HG02884 (cell line): ENCODE measurements at regions not wholly inside any gene's neighbourhood (a gene's known extent, or its start where the extent isn't known, plus 50 kb on each side); places are given as distances from the start of the nearest gene placed in this dataset.
"Not testable (repeated sequence)": the region's sequence is repeated elsewhere in the genome, so short reads cannot be mapped to it uniquely, and the experiment has no call there.

Experiments used
- ATAC-seq: cut with Tn5 transposase; IDR thresholded peaks from one replicate; pipeline ENCODE4 v1.9.1; 2021; ENCODE audit warnings: mild to moderate bottlenecking, moderate library complexity; ENCODE audit not compliant: unreplicated experiment

DNA sequence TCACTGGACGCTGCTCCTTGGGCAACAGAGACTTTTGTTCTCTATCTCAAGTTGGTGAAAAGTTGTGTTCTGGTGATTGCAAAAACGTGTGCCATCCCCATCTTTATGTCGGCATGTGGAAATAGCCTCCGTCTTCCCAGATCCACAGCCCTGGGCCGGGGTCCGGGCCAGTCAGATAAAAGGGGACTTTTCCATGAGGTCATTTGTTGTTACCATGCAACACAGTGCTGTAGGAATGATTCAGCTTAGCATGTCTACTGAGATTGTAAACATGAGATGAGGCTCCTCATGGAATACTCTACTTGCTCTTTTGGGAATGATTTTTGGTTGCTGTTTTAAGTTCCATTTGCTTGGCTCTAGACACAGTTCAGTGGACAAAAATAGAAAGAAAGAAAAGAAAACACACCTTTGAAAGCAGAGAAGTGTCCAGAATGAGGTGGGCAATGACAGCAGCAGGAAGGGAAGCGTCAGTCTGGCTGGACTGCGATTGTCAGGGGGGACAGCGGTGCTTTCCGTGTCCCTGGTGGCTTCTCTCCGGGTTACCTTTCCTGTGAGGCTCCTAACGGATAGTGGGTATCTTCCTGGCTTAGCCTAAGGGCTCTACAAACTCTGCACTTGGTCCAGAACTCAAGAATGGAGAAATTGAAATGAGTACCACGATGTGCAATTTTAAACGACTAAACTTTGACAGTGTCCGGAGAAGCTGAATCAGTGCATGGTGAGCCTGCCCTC lies 91.6 kb downstream of the TEX29 start:
- no peak for ATAC-seq

DNA sequence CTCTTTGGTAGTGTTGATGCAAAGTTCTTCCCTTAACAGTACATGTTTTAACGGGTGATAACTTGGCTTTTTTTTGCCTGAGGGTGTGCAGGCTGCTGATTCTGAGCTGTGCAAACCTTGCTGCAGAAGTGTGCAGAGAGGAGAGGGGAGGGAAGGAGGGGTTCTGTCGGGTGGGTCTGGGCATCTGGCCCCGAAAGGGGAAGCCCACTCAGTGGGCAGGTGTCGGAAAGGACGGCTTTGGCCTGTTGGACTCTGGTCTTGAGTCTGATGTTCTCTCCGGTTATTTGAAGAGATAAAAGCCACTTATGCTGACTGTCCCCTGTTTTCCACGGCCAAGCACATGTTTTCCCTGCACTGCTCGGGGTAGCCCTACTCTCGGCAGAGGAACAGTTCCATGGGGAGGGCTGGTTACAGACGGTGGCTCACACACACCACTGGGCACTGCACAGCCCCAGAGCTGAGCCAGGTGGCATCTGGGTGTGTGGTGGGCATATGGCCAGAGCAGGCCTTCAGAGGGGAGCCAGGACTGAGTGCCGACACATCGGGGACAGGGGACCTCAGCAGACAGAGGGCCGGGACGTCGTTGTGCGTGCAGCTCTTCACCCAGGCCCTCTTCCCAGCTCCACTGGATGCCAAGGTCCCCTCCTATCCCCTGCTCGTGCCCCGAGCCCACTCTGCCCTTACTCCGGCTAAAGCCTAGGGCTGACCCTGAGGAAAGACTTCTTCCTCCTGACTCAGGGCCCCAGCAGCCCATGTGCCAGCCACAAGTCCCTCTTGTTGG lies 93.2 kb downstream of the TEX29 start:
- ATAC-seq = no peak

DNA sequence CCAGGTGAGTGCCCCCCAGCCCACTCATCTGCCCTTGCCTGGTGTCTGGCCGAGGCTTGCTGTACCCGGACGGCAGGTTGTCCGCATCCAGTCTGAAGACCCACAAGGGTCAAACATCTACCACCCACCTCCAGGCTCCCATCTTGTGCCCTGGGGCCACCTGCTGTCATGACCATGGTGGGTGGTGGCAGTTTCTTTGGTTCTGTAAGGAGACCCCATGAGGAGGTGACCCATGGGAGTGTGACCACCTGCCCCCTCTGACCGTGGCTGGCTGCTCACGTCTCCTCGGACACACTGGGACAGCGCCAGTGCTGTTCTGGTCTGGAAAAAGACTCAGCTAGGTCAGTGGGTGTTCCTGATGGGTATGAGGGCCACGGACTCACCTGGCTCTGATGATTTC lies 93.9 kb downstream of the TEX29 start:
- no peak for ATAC-seq

DNA sequence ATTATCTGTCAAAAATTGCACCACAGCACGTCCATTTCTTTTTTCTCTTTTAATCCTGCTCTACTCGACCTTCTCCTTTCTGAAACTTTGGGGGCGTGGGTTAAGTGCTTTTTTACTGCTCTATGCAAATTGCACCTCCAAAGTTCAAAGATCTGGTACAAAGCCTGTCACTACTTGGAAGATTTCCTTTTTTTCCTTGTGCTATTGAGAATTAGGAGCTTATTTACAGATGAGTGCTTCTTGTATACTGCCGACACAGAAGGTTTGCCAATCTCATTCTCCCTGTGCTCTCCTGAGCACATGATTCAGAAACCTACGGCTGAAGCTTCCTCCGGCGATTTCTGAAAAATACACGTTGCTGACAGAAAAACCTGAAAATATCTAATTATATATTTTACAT lies 94.8 kb downstream of the TEX29 start:
- ATAC-seq = no peak

DNA sequence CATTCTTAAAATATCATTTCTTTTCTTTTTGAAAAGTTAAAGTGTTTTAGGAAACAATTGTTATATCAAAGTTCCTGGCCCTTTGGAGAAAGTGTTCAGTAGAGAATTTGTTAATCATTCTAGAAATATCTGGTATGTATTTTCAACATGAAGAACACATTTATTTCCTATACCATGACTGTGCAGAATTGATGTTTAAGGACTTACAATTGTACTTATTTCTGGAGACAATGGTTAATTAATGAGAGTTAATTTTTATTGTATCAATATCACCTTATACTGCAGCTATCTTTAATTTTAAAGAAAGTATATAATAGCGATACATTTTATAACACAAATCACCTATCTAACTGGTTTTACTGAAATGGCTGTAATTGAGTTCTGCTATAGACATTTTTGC lies 95.3 kb downstream of the TEX29 start:
- no peak for ATAC-seq

DNA sequence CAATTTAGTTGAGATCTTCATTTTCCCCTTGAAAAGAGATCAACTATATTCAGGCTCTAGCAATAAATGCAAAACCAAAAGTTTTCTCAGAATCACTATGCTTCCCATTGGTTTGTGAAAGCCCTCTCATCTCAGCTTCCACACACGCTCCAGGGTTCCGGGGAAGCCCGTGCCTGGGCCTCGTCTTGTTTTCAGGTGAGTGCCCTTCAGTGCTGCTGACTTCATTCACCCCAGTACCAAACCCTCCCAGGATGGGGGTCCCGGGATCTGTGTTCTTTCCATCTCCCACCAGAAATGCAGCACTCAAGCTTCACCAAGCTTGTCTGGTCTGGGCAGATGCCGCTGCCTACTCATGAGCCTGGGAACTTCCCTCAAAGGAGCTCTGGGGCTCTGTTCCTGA lies 97.7 kb downstream of the TEX29 start:
- no peak for ATAC-seq

DNA sequence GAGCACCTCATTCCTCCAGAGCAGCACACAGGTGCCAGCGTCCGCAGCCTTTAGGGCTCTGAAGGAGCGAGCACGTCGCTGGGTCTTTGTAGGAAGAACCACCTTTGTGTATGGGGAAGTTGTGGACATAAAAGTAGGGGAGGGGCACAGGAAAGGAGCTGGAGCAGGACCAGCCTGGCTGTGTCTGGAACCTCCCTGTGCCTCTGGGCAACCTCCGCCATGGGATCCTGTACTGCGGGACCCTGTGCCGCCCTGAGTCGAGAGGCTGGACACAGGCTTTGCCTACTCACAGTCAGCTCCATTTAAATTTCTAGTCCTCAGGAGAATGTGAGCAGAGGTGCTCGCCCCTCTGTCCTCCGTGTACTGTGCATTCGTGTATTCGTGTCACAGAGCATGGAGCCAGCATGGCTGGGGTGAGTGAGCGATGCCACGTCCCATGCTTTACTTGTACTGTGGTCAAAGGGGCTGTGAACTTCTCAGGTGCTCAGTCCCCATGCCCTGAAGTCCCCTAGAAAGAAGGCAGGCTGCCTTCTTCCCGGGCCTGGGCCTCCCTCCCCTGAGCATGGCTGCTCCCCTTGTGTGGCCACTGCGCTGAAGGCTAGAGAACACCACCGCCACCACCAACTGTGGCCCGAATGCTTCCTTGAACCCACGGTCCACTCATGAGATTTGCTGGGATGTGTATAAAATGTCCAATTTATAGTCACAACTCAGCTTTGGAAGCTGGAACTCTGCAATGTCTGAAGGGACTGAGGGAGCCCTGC lies 99.9 kb downstream of the TEX29 start:
- no peak for ATAC-seq

DNA sequence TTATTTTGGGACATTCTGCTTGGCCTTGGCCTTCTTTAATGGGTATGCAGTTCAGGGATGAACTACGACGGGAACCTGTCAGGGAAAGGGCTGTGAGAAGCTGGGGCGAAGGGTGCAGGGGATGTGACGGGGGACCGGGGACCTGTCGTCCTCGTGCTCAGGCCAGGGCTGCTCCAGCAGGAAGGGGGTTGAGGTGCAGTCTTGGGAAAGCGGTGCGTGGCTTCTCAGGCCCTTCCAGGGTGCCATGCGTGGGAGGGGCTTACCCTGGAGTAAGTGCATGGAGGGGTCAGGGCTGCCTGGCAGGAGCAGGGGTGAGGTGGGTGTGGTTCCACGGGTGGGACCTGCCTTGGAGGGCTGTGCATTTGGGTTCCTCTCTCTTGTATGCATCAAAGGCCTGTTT lies 100.8 kb downstream of the TEX29 start:
- no peak for ATAC-seq

DNA sequence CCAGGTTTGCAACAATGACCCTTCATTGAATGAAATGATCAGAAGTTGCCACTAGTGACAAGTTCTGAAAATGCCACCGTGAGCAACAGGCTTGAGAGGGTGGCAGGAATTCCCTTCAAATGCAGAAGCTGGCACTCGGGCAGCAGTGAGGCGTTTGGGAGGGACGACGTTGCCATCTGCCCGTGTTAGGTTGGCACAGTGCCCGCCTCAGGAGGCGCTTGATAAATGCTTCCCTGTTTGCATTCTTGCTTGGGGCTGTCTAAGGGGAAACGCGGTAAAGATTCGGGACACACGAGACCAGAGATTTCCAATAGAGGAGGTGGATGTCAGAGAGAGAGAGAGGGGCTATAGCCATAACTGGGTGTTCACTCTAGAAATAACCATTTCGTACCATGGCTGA lies 101.9 kb downstream of the TEX29 start:
- ATAC-seq = no peak

DNA sequence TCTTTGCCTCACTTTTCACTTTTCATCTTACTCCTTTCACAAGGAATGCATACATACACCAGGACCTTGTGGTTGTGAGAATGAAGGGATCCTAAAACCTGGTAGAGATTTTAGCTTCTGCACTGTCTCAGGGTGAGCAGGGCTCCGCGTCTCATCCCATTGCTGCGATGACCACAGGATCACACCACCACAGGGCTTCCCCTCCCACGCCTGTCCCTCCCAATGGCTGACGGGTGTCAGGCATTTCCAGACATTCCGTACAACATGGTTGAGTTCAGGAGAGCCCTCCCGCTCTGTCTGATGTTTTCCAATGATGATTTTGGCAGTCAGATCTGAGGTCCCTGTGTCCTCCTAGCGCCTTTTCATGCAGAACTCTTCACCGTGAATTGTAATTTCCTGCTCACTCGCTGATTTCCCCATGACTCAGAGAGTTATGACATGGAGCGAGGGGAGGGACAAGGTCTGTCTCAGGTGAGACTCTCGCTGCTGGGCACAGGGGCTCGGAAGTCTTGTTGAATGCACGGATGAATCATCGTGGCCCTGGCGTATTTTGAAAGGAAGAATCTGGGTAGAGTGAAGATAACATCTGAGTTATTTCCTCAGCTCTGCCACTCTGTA lies 102.8 kb downstream of the TEX29 start:
- no peak for ATAC-seq

DNA sequence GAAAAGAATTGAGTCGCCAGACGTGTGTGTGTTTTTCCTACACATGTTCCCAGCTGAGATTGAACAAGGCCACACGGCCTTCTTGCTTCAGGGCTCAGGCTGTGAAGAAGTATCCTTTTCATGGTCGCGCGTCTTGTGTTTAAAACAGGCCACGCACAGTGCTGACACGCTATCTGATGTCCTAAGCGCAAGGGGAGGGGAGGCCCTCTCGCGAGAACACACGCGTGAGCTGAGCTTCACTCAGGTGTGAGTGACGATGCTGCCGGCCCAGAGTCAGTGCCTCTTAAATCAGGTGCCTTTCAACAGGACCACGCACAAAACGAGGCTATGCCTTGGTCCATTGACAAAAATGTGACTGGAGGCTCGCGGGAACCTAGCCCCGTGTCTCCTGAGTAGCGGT lies 103.7 kb downstream of the TEX29 start:
- no peak for ATAC-seq

DNA sequence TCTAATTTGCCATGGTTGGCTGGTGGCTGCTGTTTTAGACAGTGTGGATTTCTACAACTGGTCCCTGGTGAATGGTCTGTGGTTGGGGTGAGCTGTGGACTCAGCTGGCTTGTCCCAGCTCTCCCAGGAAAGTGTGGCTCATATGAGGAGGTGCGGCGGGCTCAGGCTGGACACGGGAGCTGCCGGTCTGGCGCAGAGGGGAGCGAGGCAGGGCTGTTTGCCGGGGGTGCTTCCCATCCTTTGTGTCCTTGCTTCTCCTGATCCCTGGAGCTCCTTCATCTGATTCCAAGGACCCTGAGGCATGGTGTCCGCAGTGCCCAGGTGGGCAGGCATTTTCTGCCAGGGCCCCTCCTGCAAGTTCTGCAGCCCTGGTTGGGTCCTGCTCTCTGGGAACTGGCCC lies 104.9 kb downstream of the TEX29 start:
- no peak for ATAC-seq

DNA sequence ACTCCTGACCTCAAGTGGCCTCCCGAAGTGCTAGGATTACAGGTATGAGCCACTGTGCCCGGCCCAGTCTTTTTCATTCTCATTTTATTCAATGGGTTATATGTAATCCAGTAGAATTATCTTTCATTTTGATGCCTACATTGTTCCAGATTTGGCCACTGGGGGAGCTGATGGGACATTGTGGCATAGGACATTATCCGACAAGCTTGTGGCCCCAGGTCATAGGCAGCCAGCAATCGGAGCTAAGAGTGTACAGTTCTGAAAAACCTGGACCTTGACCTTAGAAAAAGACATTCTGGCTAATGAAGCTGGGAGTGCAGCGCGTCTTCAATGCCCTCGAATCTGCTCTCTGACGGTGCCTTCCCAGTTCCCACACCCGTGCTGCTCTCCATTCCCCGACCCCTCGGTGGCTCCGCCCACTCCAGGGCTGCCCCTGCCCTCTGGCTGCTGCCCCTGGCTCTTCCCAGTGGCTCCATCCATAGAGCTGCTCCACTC lies 108.7 kb downstream of the TEX29 start:
- ATAC-seq = peak; percentile 81

DNA sequence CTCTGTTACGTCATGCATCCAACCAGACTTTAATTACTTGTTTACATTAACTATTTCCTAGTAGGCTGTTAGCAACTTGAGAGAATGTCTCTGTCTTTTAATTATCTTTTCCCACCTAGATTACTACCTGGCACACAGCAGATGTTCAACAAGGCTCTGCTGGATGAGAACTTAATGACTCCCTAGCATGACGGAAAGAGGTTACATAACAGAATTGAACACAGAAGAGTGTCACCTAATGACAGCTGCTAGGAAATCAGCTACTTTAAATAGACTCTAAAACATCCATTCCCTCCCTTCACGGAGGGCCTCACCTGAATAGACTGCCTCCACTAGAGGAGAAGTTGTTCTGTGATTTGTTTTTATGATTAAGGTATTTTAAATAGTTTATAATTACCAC lies 110.8 kb downstream of the TEX29 start:
- no peak for ATAC-seq

DNA sequence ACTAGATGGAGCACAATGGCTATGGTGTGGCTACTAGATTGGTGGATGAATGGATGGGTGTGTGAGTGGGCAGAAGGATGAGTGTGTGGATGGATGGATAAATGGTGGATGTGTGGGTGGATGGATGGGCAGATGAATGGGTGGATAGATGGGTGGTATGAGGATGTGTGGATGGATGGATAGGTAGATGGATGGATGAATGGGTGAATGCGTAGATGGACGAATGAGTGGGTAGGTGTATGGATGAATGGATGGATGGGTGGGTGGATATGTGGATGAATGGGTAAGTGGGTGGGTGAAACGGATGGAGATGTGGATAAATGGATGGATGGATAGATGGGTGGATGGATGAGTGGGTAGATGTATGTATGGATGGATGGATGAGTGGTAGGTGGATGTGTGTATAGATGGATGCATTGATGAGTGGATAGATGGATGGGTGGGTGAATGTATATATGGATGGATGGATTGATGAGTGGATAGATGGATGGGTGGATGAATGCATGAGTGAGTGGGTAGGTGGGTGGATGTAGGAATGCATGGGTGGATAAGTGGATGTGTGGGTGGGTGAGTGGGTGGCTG lies 114.2 kb downstream of the TEX29 start:
- ATAC-seq = no peak

DNA sequence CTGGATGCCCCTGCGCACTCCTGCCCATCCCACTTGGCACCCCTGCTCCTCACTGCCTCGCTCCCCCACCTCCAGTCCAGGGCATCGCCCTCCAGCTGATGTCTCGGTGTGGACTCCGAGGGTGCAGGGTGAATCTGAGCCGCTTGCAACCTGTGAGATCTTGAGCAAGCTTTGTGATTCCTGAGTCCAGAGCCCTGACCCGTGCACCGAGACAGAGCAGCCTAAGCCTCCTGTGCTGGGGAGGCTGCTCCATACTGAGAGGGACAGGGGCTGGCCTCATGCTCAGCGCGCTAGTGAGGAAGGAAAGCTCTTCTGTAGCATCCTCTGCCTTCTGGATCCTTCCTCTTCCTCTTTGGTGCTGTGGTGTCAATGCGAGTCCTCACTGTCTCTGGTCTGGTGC lies 116.0 kb downstream of the TEX29 start:
- no peak for ATAC-seq

DNA sequence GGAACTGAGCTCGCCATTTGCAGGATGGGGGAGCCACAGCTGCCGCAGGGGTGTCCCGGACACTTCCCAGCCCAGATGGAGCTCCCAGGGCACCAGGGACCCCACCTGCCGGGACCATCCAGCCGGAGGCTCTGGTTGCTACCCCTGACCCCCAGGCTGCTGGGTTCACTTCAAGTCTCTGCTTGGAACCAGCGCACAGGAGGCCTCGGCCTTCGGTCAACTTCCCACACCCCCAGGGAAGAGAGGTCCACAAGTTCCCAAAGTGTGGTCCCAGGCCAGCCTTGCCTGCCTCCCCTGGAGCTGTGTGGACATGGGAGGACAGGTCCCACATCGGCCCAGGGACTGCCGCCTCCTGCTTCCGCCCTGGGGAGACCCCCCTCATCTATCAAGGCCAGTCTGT lies 117.0 kb downstream of the TEX29 start:
- ATAC-seq = no peak

DNA sequence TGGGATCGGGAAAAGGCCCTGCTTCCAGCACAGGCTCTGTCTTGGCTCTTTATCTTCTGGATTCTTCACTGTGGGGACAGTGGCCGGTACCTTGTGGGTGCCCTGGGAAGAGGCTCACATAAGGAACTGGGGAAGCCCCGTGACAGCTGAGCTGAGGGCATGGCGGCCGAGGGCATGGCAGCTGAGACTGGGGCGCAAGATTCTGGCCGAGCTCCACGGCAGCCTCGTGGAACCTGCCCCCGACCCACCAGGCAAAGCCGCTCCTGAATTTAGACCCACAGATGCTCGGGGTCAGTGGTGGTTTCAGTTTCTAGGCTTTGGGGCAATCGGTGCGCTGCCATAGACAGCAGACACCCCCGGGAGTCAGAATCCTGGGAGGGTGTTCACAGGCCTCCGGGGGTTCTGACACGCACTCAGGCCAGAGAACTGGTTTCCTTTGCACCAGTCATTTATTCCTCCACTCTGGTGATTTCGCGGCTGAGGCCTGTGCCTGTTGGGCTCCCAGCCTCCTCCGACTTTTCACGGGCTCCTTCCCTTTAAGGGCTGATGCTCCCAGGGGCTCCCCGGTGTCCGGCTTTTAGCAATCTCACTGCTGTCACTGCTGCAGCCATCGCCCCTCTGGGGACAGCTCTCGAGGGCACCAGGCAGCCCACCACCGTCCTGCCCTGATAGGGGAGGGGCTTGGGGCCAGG lies 117.6 kb downstream of the TEX29 start:
- ATAC-seq = no peak

DNA sequence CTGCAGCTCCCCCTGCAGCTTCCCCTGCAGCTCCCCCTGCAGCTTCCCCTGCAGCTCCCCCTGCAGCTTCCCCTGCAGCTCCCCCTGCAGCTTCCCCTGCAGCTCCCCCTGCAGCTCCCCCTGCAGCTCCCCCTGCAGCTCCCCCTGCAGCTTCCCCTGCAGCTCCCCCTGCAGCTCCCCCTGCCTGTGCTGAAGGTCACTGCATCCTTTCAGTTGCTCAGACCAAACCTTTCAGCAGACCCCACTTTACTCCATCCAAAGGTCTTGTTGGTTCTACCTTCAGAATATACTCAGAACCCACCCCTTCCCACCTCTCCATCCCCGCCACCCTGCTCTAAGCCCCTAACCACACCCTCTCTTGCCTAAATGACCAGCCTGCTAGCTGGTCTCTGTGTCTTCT lies 120.0 kb downstream of the TEX29 start:
- not testable (repeated sequence) for ATAC-seq

DNA sequence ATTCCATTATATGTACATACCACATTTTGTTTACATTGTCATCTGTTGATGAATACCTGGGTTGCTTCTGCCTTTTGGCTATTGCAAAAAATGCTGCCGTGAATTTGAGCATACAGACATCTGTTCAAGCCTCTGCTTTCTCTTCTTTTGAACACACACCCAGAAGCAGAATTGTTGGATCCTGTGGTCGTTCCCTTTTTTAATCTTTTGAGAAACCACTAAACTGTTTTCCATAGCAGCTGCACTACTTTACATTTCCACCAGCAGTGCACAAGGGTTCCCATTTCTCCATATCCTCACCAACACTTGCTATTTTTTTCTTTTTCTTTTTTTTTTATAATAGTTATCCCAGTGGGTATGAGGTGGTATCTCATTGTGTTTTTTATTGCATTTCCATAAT lies 123.5 kb downstream of the TEX29 start:
- ATAC-seq = no peak
